Smooth muscle cell of the brain vasculature (primary cell): ENCODE measurements at regions not wholly inside any gene's neighbourhood (a gene's known extent, or its start where the extent isn't known, plus 50 kb on each side); places are given as distances from the start of the nearest gene placed in this dataset.

Source experiments
- DNase-seq: peaks from one replicate; pipeline ENCODE4 v3.0.0-alpha.2; 2012; ENCODE audit warnings: low read depth, low spot score

DNA sequence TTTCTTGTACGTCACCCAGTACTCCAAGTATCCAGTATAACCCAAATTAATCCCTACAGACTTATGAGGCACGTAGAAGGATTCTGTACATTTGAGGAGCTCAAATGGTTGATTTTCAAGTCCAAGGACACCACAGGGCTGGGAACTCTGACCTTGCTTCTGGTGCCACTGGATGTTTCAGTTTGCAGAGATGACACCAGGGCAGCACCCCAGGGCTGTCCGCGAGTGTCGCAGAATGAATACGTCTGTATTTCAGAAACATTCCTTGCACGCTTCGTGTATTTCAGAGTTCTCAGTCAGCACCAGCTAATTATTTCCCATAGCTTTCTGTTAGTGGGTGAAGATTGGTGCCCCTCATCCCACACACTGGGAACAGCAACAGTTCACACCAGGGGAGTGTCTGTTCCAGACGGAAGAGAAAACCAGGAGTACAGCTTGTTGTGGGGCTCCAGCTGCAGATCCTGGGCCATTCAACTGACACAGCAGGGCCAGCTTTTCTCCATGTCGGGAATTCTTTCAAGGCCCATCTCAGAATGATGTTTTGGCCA is 159.2 kb downstream of the RHOU start:
- no peak for DNase-seq

DNA sequence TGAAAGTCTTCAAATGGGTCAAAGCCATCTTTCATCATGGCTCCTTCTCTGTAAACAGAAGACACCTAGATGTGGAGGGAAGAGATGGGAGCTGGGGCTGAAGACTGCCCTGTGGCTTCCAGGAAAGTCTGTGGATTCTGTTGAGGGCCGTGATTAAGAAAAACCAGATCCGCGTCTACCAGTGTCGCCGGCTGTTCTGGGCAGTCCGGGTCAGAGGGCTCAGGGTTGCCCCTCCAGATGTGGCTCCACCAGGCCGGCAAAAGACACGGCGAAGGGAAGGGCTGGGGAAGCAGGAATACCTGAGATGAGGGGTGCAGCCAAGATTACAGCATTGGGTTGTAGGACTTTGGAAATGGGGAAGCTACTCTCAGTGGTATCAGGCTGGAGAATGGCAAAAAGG is 162.6 kb downstream of the RHOU start:
- DNase-seq: no peak

DNA sequence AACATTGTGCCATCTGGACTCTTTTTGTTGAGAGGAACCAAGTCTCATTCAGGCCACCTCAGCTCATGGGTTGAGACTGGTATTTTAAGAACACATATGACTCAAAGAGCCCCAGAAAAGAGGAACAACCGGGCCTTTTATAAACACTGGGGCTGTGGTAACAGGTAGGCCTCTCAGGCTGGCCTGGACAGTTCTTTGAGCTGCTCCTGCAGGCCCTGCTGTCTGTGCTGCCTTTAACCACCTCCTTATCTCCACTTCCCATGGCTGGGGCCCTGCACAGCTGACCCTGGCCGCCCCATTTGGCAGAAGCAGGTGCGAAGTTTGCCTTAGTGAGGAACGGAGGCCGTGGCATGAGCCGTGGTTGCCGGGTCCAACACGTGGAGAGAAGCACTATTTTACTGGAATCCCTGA is 163.3 kb downstream of the RHOU start:
- DNase-seq: no peak

DNA sequence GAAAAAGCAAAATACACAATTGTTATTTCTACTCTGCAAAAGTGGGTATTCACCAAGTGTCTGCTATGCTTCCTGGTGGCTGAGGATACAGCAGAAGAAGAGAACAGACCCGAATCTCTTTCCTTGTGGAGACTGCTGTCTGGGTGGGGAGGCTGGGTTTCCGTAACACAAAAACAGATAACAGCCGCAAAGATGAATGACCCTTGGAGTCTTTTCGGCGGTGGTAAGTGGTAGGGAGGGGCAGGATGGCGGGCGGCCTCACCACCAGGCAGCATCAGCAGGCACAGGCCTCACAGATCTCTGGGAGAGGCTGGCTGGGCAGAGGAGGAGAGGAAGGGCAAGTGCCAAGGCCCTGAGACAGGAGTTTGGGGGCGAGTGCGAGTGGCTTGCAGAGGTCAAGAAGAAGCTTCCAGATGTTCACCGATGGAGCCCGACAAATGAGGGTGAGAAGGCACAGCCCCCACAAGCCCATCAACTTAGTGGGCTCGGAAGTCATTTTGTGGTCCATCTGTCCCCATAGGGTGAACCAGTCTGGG is 164.2 kb downstream of the RHOU start:
- no peak for DNase-seq

DNA sequence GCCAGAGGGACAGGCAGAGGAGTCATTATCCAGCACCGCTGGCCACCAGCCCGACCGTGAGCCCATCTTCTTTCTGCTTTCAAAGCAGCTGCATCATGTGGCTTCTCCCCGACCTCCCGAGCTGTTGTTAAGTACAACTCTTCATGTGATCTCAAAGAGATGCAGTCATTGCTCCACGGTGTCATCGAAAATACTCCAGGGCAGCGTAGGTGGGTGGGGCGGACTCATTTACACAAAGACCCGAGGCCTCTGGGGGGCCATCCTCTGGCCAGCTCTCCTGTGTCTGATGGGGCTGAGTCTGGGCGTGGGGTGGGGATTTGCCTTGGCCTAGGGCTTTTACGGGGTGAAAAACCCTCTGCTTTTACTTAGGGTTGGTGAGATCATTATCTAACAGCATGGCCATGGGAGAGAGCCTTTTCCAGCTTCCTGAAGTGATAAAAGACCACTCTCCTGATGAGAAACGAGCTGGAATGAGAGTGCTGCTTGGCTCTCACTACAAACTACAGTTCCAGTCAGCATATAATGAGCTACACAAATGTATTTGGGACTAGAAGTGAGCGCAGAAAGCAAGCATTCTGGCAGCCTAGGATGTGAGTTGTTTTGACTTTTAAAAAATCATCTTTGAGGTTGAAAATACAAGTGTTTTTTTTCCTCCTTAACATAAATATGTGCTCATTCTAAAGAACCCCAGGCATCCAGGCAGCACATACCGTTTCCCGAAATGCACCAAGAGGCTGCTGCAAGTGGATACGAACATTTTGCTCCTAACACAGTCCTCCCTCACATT is 165.0 kb downstream of the RHOU start:
- DNase-seq: no peak

DNA sequence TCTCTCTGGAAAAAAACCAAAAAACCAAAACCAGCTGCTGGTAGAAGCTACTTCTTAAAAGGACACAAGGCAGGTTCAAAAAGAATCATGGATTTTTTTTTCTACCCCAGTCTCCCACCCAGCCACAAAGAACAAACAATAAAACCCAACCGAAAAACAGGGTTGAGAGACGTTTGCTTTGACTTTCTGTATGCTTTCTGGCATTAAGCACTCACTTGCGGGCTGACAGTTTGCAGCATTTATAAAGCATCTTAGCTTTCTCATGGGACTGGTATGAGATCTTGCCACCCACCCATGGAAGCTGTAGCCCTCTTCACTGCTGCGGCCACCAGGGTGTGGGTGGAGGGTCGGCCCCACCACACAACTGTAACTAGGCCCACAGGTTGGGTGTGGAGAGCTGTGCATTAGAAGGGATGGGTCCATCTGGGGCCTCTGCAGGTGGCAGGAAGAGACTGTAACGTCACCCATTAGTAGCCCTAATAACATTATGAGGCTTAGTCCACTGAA is 165.7 kb downstream of the RHOU start:
- DNase-seq: no peak

DNA sequence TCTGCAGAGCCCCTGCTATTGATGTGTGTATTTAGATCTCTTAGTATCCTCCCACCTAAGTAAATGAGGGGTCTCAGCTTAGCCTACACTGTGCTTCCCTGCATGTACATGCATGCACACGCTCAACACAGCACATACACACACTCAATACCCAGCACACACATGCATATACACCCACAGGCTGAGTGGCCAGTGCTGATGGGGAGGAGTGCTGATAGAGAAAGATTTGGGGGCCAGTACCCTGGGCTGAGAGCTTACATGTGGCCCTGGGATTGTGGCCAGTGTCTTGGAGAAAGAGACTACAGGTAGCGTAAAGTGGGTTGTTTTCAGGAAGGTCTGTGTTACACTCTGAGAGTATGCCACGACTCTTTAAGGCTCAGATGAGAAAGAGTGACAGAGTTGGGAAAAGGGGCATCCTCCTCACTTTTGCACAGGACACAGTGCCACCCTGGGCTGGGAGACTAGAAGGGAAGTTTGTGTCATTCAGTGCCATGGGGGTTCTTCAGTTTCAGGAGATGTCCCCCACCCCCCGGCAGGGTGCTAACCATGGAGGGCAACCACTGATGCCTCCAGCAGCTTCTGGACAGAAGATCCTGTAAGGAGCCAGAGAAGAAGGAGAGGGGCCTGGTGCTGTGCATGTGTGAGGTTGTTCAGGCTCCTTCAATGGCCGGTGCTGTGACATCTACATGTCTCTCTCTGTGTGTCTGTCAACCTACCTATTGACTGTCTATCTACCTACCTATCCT is 166.8 kb downstream of the RHOU start:
- no peak for DNase-seq

DNA sequence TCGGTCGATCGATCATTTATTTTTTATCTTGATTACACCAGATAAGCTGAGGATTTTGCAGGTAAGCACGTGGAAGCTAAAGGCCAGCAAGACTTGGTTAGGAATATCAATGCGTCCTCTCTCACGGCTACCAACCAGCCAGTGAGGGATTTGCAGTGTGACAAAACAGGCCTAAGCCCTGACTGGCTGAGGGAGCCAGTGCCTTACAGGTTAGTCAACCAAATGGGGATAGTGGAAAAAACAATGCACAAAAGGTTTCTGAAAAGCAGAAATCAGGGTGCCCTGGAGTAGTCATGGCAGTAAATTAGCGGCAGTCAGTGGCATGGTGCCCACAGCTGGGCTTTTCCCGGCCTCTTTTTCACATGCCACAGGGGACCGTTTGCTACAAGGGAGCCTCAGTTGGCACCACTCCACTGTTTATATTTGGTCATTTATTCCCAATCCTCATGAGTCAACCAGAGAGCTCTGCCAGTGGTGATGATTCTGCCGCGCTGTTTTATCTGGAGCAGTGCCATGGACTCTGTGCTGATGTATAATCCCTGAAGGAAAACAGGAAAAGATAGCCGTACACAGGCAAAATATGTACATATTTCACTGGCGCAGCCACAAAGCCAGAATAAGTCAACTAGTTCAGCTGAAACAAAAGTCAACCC is 167.6 kb downstream of the RHOU start:
- DNase-seq: peak; percentile 97

DNA sequence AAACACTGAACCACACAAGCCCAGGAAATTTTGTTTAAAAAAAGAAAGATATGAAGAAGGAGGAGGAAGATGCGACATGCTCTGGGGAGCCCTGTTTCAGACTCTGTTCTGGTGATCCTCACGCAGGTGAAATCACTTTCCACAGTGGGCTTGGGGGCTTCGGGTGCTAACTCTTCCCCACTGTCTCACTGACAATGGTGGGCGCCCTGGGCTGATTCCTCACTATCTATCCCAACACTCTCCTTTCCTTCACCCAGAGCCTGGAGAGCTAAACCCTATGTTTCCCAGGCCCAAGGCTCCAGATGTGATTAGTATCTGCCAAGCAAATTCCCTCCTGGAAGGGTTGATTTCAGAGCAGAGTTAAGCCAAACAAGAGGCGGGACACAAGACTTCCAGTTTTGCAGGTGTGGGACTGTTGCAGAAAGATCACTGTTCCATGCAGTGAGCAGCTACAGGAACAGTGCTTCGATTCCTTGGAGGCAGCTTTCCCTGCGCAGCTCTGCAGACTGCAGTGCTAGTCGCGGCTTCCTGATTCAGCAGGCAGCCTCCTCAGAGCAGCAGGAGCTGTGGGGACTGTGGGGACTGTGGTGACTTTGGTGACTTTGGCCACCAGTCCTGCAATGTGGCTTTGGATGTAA is 168.3 kb downstream of the RHOU start:
- no peak for DNase-seq

DNA sequence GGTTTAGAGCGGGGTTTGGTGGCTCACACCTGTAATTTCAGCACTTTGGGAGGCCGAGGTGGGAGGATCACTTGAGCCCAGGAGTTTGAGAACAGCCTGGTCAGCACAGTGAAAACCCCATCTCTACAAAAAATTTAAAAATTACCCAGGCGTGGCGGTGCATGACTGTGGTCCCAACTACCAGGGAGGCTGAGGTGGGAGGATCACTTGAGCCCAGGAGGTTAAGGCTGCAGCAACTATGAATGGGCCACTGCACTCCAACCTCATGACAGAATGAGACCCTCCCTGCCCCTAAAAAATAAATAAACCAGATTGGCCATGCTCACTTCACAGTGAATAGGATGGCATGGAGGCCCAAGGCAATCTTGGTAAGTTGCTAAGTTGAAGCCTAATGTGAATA is 168.9 kb downstream of the RHOU start:
- no peak for DNase-seq

DNA sequence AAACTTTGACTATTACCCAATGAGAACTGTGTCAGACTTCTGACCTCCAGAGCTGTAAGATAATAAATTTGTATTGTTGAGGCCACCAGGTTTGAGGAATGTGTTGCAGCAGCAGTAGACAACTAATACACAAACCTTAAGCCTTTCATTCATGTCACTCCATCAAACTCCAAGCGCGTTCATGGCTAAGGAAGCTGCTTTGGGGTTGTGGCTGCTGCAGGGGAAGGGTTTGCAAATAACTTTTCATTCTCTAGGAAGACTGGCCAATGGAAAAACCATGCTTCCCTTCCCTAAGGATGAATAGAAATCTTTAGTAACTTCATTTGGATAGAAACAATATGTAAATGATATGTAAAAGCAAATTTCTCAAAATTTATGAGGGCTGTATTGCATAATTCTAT is 170.4 kb downstream of the RHOU start:
- no peak for DNase-seq

DNA sequence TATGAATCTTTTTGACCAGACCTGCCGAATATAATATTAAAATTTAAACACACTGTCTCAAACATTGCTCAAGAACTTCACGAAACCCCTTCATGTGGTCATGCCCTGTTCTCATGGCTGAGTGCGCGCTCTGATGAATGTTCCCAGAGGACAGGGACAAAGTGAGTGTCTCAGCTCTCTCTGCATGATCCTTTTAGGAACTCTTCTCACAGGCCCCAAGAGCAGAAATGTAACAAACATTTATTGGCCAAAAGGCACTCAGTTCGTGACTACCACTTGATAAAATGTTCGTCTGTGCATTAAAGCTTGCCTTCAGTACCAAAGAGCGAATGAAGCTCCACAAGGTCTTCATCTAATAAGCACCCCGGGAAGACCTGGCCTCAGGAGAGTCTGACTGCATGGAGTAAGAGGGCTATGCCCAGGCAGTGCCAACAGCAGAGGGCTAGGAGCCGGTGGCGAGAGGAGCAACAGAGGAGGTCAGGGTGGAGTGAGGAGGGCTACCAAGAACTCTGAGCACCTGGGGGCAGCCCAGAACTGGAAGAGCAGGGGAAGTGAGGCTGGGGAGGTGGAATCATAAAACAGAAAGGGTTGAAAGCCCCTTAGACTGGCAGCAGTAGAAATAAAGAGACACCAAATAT is 171.1 kb downstream of the RHOU start:
- no peak for DNase-seq

DNA sequence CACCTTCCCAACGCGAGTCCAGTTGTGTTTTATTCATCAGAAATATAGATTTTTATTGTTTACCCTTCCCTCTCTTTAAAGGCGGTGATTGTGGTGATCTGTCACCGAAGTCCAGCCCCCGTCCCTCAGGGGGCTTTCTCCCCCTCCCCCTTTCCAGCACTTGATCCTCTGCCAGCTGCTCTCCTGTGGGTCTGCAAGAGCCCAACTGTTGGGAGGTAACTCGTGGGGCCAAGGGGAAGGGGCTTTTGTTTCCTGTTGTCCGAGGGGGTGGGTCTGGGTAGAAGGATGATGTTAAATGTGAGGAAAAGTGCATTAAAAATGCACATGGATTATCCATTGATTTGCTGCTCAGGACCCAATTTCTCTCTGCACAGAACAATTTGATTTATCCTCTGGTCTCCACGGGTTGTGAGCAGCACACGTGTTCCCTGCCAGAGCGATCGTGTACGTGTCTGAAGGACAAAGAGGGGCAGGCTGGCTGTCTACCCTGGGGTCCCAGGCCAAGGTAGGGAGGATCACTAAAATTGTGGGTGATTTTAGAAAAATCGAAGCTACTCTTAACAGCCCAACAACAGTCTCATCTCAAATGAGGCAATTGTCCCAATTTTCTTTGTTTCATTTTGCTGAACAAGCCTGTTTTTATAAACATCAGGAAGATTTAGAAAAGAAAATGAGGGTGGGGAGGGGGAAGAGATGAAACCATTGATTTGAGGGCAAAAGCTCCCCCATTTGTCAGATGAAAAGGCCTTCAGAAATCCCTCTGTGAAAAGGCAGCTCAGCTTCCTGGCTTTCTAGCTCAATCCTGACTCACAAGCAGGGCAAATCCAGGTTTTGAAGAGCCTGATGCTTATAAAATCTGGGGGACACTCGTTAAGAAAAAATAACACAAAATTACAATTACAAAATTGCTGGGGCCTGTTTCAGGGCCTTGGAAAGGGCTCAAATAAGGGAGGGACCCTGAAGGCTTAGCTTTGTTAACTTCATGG is 176.2 kb downstream of the RHOU start:
- no peak for DNase-seq

DNA sequence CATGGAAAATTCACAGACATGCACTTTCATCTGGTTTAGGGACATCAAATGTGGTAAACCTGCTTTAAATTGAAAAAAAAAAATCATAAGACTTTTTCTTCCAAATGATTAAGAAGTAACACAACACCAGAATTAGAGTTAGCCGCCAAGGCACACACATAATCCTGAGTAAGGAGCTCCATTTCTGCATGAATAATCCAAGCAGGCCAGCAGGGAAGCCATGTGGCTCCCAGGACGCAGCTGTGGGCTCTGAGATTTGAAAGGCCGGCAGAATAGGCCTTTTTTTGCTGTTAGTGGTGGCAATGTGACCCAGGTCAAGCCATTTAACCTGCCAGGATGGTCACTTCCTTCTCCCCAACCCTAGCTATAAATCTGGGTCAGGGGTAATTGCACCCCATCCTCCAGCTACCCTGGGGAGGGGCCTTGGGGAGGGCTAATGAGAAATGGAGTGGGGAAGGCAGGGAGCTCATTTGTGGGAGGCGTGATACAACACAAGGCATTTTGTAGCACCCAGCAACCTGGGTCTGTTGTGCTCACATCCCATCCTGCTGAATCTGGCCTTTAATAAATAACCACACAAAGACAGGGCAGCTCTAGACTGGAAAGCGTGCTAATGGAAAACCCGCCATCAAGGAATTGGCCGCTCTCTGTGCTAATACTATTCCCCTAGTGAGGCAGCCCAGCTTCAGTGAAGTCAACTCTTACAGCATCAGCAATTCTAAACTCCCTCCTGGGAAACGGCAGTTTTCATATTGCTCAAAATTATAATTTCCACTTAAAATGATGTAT is 178.5 kb downstream of the RHOU start:
- no peak for DNase-seq

DNA sequence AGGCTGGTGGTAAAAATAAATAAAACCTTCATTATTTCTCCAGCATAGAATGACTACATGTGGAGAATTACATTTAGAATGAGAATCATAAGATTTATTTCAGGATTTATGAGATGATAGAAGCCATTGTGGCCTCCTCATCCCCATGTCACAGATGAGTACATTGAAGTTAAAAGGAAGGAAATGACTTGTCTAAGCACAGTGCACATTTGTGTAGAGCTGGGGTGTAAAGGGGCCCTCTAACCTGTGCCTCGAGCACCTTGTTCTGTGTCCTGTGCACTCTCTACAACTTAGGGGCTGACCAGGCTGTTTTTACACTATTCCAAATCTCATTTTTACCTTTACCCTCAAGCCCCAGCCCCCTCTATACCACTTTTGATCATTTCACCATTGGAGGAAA is 179.4 kb downstream of the RHOU start:
- no peak for DNase-seq

DNA sequence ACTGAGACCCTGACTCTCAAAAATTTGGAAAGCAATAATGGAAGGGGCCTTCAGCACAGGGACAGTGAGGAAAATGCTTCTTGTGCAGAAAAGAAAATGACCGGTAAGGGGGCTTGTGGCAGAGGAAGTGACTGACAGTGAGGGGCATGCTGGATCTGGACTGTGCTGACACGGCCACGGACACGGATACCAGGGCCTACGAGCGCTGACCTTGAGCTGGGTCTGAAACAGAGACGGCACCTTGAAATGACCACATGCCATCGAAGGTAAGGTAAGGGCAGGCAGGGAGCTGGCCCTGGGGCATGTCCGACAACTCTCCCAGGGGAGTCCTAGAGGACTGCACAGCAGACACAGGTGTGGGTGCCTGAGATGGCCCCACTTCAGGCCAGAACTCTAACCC is 182.1 kb downstream of the RHOU start:
- no peak for DNase-seq

DNA sequence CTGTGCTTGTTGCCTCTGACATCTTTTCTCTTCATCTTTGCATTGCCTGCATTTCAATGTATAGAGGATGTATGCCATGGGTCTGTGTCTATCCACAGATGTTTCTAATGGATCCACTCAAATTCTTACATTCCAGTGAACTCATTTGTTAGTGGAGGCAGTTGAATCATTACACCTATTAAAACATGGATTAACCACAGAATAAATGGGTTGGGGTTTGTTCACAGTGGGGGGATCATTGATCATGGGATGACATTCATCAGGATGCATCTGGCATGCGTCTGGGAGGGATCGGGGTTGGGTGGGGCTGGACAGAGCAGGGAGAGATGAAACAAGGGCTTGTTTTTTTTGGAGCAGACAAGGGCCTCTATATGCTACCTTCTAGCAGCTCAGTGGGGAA is 182.5 kb downstream of the RHOU start:
- no peak for DNase-seq

DNA sequence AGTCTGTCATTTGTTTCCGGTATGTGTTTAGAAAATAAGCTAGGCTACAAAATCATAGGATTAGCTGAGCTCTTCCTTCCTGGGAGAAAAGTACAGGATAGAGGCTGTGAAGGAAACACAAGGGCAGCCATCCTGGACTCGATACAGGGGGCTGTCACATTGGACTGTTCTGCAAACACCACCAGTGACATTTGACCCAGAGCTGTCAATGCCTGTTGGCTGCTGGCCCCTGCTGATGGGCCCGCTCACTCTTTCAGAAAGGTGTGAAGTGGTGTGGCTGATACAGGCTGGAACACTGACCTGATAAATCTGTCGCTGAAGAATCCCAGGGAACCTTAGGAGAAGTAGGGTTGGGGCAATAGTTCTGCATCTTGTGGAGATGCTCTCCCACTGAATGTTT is 183.1 kb downstream of the RHOU start:
- no peak for DNase-seq

DNA sequence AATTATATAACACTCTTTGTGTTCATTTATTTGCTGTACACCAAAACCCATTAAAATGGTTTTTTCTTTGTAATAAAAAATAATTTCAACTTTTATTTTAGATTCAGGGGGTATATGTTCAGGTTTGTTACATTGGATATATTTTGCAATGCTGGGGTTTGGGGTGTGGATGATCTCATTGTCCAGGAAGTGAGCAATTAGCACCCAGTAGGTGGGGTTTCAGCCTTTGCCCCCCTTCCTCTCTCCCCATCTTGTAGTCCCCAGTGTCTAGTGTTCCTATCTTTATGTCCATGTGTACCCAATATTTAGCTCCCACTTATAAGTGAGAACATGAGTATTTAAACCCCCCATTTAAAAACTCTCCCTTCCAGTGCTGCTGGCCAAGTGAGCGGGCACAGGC is 184.6 kb downstream of the RHOU start:
- no peak for DNase-seq
